RWPE2 (cell line): ENCODE measurements at regions not wholly inside any gene's neighbourhood (a gene's known extent, or its start where the extent isn't known, plus 50 kb on each side); places are given as distances from the start of the nearest gene placed in this dataset.

Experiments
- ATAC-seq: fragments of 200-7000 bp; cut with Tn5 transposase; 3 replicates; pipeline ENCODE4 v1.9.1; 2021; ENCODE audit warnings: low read depth
- DNase-seq: peaks from one replicate; pipeline ENCODE4 v3.0.0-alpha.2; 2020; ENCODE audit warnings: low spot score
- H3K27ac ChIP-seq: fragments of 450-650 bp; 2 replicates; pipeline ENCODE4 v1.5.1; 2017; ENCODE audit warnings: mild to moderate bottlenecking; ENCODE audit not compliant: poor library complexity, severe bottlenecking
- H3K27me3 ChIP-seq: fragments of 250-450 bp; sonication (Bioruptor Pico); 2 replicates; pipeline ENCODE4 v1.5.1; 2021; ENCODE audit warnings: mild to moderate bottlenecking, moderate library complexity; ENCODE audit not compliant: insufficient read depth, poor library complexity, severe bottlenecking
- H3K36me3 ChIP-seq: fragments of 250-450 bp; sonication (Bioruptor Pico); 2 replicates; pipeline ENCODE4 v1.5.1; 2020; ENCODE audit warnings: low read depth, mild to moderate bottlenecking, moderate library complexity
- H3K4me1 ChIP-seq: fragments of 250-450 bp; sonication (Bioruptor Pico); 2 replicates; pipeline ENCODE4 v1.5.1; 2021; ENCODE audit warnings: mild to moderate bottlenecking, moderate library complexity; ENCODE audit not compliant: insufficient read depth, poor library complexity, severe bottlenecking
- H3K4me3 ChIP-seq: fragments of 250-450 bp; sonication (Bioruptor Pico); 2 replicates; pipeline ENCODE4 v1.5.1; 2021; ENCODE audit warnings: mild to moderate bottlenecking, moderate library complexity; ENCODE audit not compliant: severe bottlenecking
- H3K9me3 ChIP-seq: fragments of 250-450 bp; sonication (Bioruptor Pico); 2 replicates; pipeline ENCODE4 v1.5.1; 2021; ENCODE audit warnings: mild to moderate bottlenecking, moderate library complexity; ENCODE audit not compliant: severe bottlenecking
- TF ChIP-seq, protein P1 (sequence below): fragments of 450-650 bp; IDR thresholded peaks from one replicate; pipeline ENCODE4 v1.5.1; 2017; ENCODE audit warnings: mild to moderate bottlenecking, moderate library complexity; ENCODE audit not compliant: poor library complexity, severe bottlenecking

DNA sequence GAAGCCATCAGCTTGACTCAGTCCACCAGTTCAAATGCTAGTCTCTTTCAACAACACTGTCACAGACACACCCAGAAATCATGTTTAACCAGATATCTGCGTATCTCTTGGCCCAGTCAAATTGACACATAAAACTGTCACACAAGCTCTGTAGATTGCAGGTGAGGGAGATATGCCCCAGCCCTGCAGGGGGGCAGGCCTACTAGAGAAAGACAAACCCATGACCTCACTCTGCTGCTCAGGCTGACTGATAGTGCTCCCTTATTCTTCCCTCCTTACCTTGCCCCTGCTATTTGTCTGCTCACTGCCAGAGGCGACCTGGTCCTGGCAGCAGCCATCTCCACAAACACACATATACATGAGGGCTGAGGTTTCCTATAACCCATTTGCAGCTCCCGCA is 351.3 kb downstream of the DRD1 start:
- no peak overlapping the region for H3K27ac ChIP-seq
- peaks cover 11% of the 10 kb centered on the region for H3K27me3 ChIP-seq
- TF ChIP-seq, protein P1, sequence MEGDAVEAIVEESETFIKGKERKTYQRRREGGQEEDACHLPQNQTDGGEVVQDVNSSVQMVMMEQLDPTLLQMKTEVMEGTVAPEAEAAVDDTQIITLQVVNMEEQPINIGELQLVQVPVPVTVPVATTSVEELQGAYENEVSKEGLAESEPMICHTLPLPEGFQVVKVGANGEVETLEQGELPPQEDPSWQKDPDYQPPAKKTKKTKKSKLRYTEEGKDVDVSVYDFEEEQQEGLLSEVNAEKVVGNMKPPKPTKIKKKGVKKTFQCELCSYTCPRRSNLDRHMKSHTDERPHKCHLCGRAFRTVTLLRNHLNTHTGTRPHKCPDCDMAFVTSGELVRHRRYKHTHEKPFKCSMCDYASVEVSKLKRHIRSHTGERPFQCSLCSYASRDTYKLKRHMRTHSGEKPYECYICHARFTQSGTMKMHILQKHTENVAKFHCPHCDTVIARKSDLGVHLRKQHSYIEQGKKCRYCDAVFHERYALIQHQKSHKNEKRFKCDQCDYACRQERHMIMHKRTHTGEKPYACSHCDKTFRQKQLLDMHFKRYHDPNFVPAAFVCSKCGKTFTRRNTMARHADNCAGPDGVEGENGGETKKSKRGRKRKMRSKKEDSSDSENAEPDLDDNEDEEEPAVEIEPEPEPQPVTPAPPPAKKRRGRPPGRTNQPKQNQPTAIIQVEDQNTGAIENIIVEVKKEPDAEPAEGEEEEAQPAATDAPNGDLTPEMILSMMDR: no peak
- no peak for ATAC-seq
- H3K4me1 ChIP-seq: no peaks in the 10 kb centered on the region
- H3K36me3 ChIP-seq: no peaks in the 10 kb centered on the region
- peaks cover 5% of the 10 kb centered on the region for H3K9me3 ChIP-seq
- no peak for DNase-seq
- no peak overlapping the region for H3K4me3 ChIP-seq

GRCh38 chr5:175088963-175089362 is 355.0 kb downstream of the DRD1 start:
- TF ChIP-seq, protein P1: no peak
- no peaks in the 10 kb centered on the region for H3K4me1 ChIP-seq
- no peak for DNase-seq
- no peak for ATAC-seq
- H3K27ac ChIP-seq: no peak overlapping the region
- peaks cover 5% of the 10 kb centered on the region for H3K9me3 ChIP-seq
- no peak overlapping the region for H3K4me3 ChIP-seq
- peaks cover 5% of the 10 kb centered on the region for H3K27me3 ChIP-seq
- no peaks in the 10 kb centered on the region for H3K36me3 ChIP-seq

DNA sequence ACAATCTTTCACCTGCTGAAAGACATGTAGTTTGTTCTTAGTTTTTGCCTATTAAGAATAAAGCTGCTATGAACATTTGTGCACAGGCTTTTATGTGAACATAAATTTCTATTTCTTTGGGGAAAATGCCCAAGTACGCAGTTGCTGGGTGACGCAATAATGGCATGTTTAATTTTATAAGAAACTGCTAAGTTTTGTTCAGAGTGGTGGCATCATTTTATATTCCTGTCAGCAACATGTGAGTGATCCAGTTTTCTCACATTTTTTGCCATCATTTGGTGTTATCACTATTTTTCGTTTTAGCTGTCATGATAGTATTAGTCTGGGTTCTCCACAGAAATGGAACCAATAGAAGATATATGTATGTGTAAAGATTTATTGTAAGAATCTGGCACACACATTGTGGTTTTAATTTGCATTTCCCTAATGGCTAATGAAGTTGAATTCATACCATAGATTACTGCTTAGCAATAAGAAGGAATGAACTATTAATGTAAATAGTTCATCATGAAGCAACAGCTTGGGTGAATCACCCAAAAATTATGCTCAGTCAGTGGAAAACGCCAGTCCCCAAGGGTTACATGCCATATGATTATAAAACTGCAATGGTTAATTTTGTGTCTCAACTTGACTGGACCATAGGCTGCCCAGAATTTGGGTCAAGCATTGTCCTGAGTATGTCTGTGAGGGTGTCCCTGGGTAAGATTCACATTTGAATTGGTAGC is 358.6 kb downstream of the MSX2 start:
- no peak; the same call in 2 of the 3 replicates for ATAC-seq
- Histone ChIP-seq H3K27me3 (no peaks in the 10 kb centered on the region), H3K4me3 (no peak overlapping the region), H3K4me1 (no peaks in the 10 kb centered on the region), H3K27ac (no peak overlapping the region), H3K9me3 (no peaks in the 10 kb centered on the region), H3K36me3 (no peaks in the 10 kb centered on the region)
- DNase-seq: no peak
- TF ChIP-seq, protein P1: no peak

DNA sequence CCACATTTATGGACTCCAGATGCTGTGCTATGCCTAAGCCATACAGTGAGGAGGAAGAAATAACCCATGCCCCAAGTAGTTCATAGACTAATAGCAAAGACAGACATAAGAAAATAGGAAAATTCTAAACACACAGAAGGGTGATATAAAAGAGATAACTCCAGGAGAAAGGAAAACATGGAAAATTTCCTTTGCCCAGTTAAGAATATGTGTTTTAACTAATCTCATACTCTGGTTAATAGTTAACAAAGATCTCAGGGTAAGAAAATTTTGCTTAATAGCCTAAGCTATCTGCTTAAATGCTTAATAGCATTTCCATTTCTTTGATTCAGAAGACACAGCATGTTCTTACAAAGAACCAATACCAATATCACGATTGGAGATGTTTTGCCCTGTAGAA is 358.0 kb downstream of the MSX2 start:
- H3K27me3 ChIP-seq: no peaks in the 10 kb centered on the region
- H3K4me1 ChIP-seq: no peaks in the 10 kb centered on the region
- no peak overlapping the region for H3K27ac ChIP-seq
- no peak for DNase-seq
- no peak overlapping the region for H3K4me3 ChIP-seq
- TF ChIP-seq, protein P1: no peak
- H3K36me3 ChIP-seq: no peaks in the 10 kb centered on the region
- no peaks in the 10 kb centered on the region for H3K9me3 ChIP-seq
- ATAC-seq: no peak

- H3K4me1 ChIP-seq: no peaks in the 10 kb centered on the region
- H3K36me3 ChIP-seq: no peaks in the 10 kb centered on the region
- H3K27ac ChIP-seq: no peak overlapping the region
- TF ChIP-seq, protein P1: no peak
- ATAC-seq: no peak
- DNase-seq: no peak
- H3K27me3 ChIP-seq: no peaks in the 10 kb centered on the region
- peaks cover 7% of the 10 kb centered on the region for H3K9me3 ChIP-seq
- H3K4me3 ChIP-seq: no peak overlapping the region
Observed at GRCh38 chr5:175079707-175080106, 355.3 kb downstream of the MSX2 start.
